Transverse colon (tissue), 4 donors: ENCODE measurements at regions not wholly inside any gene's neighbourhood (a gene's known extent, or its start where the extent isn't known, plus 50 kb on each side); places are given as distances from the start of the nearest gene placed in this dataset.

Experiments
- DNase-seq: peaks from one replicate; pipeline ENCODE4 v3.0.0-alpha.2; 2019
- H3K27ac ChIP-seq, 4 donors: fragments of 200-600 bp; sonication (generic); 2 replicates each; pipeline ENCODE4 v1.5.1; 2016 to 2018; ENCODE audit warnings: inconsistent platforms in 4 of 4
- H3K27me3 ChIP-seq: fragments of 200-600 bp; sonication (generic); 2 replicates; pipeline ENCODE4 v1.5.1; 2017; ENCODE audit warnings: inconsistent platforms
- H3K36me3 ChIP-seq, 4 donors: fragments of 200-600 bp; sonication (generic); 2 replicates each; pipeline ENCODE4 v1.5.1; 2017 to 2019; ENCODE audit warnings: inconsistent platforms in 4 of 4
- H3K4me1 ChIP-seq, 4 donors: fragments of 200-600 bp; sonication (generic); 2 replicates each; pipeline ENCODE4 v1.5.1; 2017 to 2020; ENCODE audit warnings: inconsistent platforms in 4 of 4
- H3K4me3 ChIP-seq, 4 donors: fragments of 200-600 bp; sonication (generic); 1 replicate in 1 of 4; 2 replicates in 3 of 4; pipeline versions ENCODE4 v1.5.1 to v1.6.1; 2017 to 2019; ENCODE audit warnings: inconsistent platforms in 4 of 4
- H3K9me3 ChIP-seq, 2 donors: fragments of 200-600 bp; sonication (generic); 2 replicates each; pipeline ENCODE4 v1.5.1; 2017 to 2019; ENCODE audit warnings: inconsistent platforms in 2 of 2
- CTCF ChIP-seq, 5 experiments: fragments of 200-600 bp in 3 of 5; fragments of 450-650 bp in 2 of 5; sonication (generic) in 3 of 5; IDR thresholded peaks; 1 replicate in 2 of 5; 2 replicates in 3 of 5; pipeline ENCODE4 v1.5.1; 2016 to 2017; ENCODE audit warnings: antibody characterized with exemption in 5 of 5, inconsistent platforms in 3 of 5, mild to moderate bottlenecking in 2 of 5, moderate library complexity in 1 of 5
- EP300 ChIP-seq: sonication (generic); formaldehyde crosslinking; IDR thresholded peaks from one replicate; pipeline ENCODE4 v1.6.1; 2017; ENCODE audit warnings: antibody characterized with exemption, low read depth
- POLR2A ChIP-seq: fragments of 450-650 bp; IDR thresholded peaks from one replicate; pipeline ENCODE4 v1.6.1; 2016; ENCODE audit warnings: antibody characterized with exemption, mild to moderate bottlenecking, moderate library complexity
- POLR2AphosphoS5 ChIP-seq, 3 donors: sonication (generic); formaldehyde crosslinking; IDR thresholded peaks; one replicate each; pipeline ENCODE4 v1.6.1; 2016; ENCODE audit warnings: antibody characterized with exemption in 3 of 3
- WGBS, 2 donors: methylation state at CpG; one replicate each; pipeline ENCODE4 v1.1.5; 2018; ENCODE audit warnings: low coverage in 1 of 2; 5-methylcytosine and 5-hydroxymethylcytosine counted together
- in situ Hi-C, 4 donors: fragments of 200-750 bp; cut with MboI; loops; one replicate each; pipeline versions ENCODE4 v1.15.0 to v1.15.1; 2017; ENCODE audit warnings: low sequenced_read_pairs in 3 of 4, low pct_ligation_motif_present in 1 of 4, low pct_unique_long_range_greater_than_20kb in 1 of 4
- intact Hi-C: fragments of 100-400 bp; cut with DNase I; formaldehyde crosslinking; loops from one replicate; pipeline ENCODE4 v1.15.1; 2023; ENCODE audit warnings: low total_unique reads

- no peak overlapping the region for H3K27ac ChIP-seq
- H3K4me3 ChIP-seq = no peak overlapping the region
- WGBS, 2 donors = 67 to 100% methylated on average over 1 to 9 of the region's 9 CpGs
- in situ Hi-C loops = no loop called here
- peaks cover 0 to 3% of the 10 kb centered on the region in 2 donors for H3K9me3 ChIP-seq
- intact Hi-C loops = no loop called here
- H3K27me3 ChIP-seq = no peaks in the 10 kb centered on the region
- DNase-seq = no peak
- TF ChIP-seq POLR2AphosphoS5 (IDR thresholded peaks at IDR 0.05) (no peak), CTCF (IDR thresholded peaks at IDR 0.05) (no peak), POLR2A (no peak), EP300 (no peak)
- H3K36me3 ChIP-seq = no peaks in the 10 kb centered on the region
- no peaks in the 10 kb centered on the region for H3K4me1 ChIP-seq
Observed at GRCh38 chr5:174159327-174160114, 114.0 kb downstream of the NSG2 start.

GRCh38 chr5:174165406-174165805, 119.9 kb downstream of the NSG2 start:
- no peak overlapping the region for H3K27ac ChIP-seq
- WGBS, 2 donors = 80 to 87% methylated on average over 4 to 9 of the region's 9 CpGs
- no peaks in the 10 kb centered on the region for H3K36me3 ChIP-seq
- no peak overlapping the region for H3K4me3 ChIP-seq
- no peak for DNase-seq
- H3K27me3 ChIP-seq = no peaks in the 10 kb centered on the region
- H3K4me1 ChIP-seq = no peaks in the 10 kb centered on the region
- TF ChIP-seq CTCF (IDR thresholded peaks at IDR 0.05) (no peak), POLR2AphosphoS5 (IDR thresholded peaks at IDR 0.05) (no peak), EP300 (no peak), POLR2A (no peak)
- in situ Hi-C loops (no loop called here), intact Hi-C loops (no loop called here)
- H3K9me3 ChIP-seq = no peaks in the 10 kb centered on the region

- no peaks in the 10 kb centered on the region for H3K27me3 ChIP-seq
- DNase-seq = no peak
- intact Hi-C loops = no loop called here
- 60 to 66% methylated on average over 1 to 10 of the region's 10 CpGs for WGBS, 2 donors
- no peaks in the 10 kb centered on the region for H3K4me1 ChIP-seq
- no peak overlapping the region for H3K27ac ChIP-seq
- in situ Hi-C loops = no loop called here
- H3K4me3 ChIP-seq = no peak overlapping the region
- H3K36me3 ChIP-seq = no peaks in the 10 kb centered on the region
- H3K9me3 ChIP-seq = no peaks in the 10 kb centered on the region
- TF ChIP-seq POLR2A (no peak), EP300 (no peak), CTCF (IDR thresholded peaks at IDR 0.05) (no peak), POLR2AphosphoS5 (IDR thresholded peaks at IDR 0.05) (no peak)
Observed at GRCh38 chr5:174166231-174167079, 120.9 kb downstream of the NSG2 start.

GRCh38 chr5:174167080-174167910, 121.8 kb downstream of the NSG2 start:
- intact Hi-C loops = no loop called here
- in situ Hi-C loops = no loop called here

More at GRCh38 chr5:174167080-174167910, 121.8 kb downstream of the NSG2 start:
- TF ChIP-seq EP300 = no peak
- TF ChIP-seq POLR2A = no peak
- no peak for TF ChIP-seq CTCF (IDR thresholded peaks at IDR 0.05)
- TF ChIP-seq POLR2AphosphoS5 (IDR thresholded peaks at IDR 0.05) = no peak
- H3K36me3 ChIP-seq = no peaks in the 10 kb centered on the region
- WGBS, 2 donors = 41 to 81% methylated on average over 5 to 16 of the region's 16 CpGs
- no peaks in the 10 kb centered on the region for H3K9me3 ChIP-seq
- H3K27ac ChIP-seq = no peak overlapping the region
- no peaks in the 10 kb centered on the region for H3K27me3 ChIP-seq
- no peaks in the 10 kb centered on the region for H3K4me1 ChIP-seq
- DNase-seq = no peak
- H3K4me3 ChIP-seq = no peak overlapping the region
